RWPE1 (cell line): ENCODE measurements at regions not wholly inside any gene's neighbourhood (a gene's known extent, or its start where the extent isn't known, plus 50 kb on each side); places are given as distances from the start of the nearest gene placed in this dataset.

Source experiments
- CTCF ChIA-PET: fragments of 350-600 bp; sonication (Branson Sonifier 250); formaldehyde crosslinking; extraction: SDS; loops from one replicate; lab custom pipeline; 2021; lab: Yijun Ruan, JAX
- POLR2A ChIA-PET: fragments of 400-600 bp; formaldehyde crosslinking; extraction: SDS; loops from one replicate; lab custom pipeline; 2020; ENCODE audit warnings: antibody characterized with exemption; ENCODE audit not compliant: low non-redundant PET; lab: Yijun Ruan, JAX
- DNase-seq: peaks from one replicate; pipeline ENCODE4 v3.0.0; 2012; ENCODE audit warnings: low spot score
- H3K27ac ChIP-seq: fragments of 450-650 bp; 2 replicates; pipeline ENCODE4 v1.5.1; 2017
- CTCF ChIP-seq: fragments of 450-650 bp; conservative IDR thresholded peaks from 2 replicates; pipeline ENCODE4 v1.5.1; 2017; ENCODE audit warnings: low read depth, mild to moderate bottlenecking

GRCh38 chr2:241970716-241971115 lies 101.2 kb downstream of the RTP5 start:
- no peak for TF ChIP-seq CTCF
- H3K27ac ChIP-seq: no peak overlapping the region
- DNase-seq: no peak
- ChIA-PET POLR2A (no interaction called here), CTCF (no interaction called here)

GRCh38 chr2:241974096-241974495 lies 104.6 kb downstream of the RTP5 start:
- POLR2A ChIA-PET: no interaction called here
- DNase-seq: no peak
- CTCF ChIA-PET: no interaction called here
- TF ChIP-seq CTCF: no peak
- H3K27ac ChIP-seq: no peak overlapping the region

GRCh38 chr2:241974851-241975592 lies 105.5 kb downstream of the RTP5 start:
- ChIA-PET CTCF (no interaction called here), POLR2A (interaction anchor here (0.6 kb wide), 1 partner anchor 289 kb away, joined by 3 read pairs; the partner anchor contains the start of gene DTYMK)
- no peak overlapping the region for H3K27ac ChIP-seq
- DNase-seq: no peak
- no peak for TF ChIP-seq CTCF

GRCh38 chr2:241975593-241976284 lies 106.2 kb downstream of the RTP5 start:
- CTCF ChIA-PET: no interaction called here
- no peak overlapping the region for H3K27ac ChIP-seq
- no peak for TF ChIP-seq CTCF
- no peak for DNase-seq
- POLR2A ChIA-PET: interaction anchor here (0.6 kb wide), 1 partner anchor 289 kb away, joined by 3 read pairs; the partner anchor contains the start of gene DTYMK

- ChIA-PET CTCF (no interaction called here), POLR2A (no interaction called here)
- DNase-seq: no peak
- no peak overlapping the region for H3K27ac ChIP-seq
- TF ChIP-seq CTCF: no peak
Measured at GRCh38 chr2:241976296-241976695, 106.8 kb downstream of the RTP5 start.

GRCh38 chr2:241977557-241978300 lies 108.2 kb downstream of the RTP5 start:
- H3K27ac ChIP-seq: no peak overlapping the region
- ChIA-PET CTCF (no interaction called here), POLR2A (no interaction called here)
- no peak for DNase-seq
- TF ChIP-seq CTCF: no peak
